GM18858 (cell line): ENCODE measurements at regions not wholly inside any gene's neighbourhood (a gene's known extent, or its start where the extent isn't known, plus 50 kb on each side); places are given as distances from the start of the nearest gene placed in this dataset.
"Not testable (repeated sequence)": the region's sequence is repeated elsewhere in the genome, so short reads cannot be mapped to it uniquely, and the experiment has no call there.

Experiments used
- ATAC-seq: cut with Tn5 transposase; IDR thresholded peaks from one replicate; pipeline ENCODE4 v1.9.1; 2021; ENCODE audit not compliant: unreplicated experiment

DNA sequence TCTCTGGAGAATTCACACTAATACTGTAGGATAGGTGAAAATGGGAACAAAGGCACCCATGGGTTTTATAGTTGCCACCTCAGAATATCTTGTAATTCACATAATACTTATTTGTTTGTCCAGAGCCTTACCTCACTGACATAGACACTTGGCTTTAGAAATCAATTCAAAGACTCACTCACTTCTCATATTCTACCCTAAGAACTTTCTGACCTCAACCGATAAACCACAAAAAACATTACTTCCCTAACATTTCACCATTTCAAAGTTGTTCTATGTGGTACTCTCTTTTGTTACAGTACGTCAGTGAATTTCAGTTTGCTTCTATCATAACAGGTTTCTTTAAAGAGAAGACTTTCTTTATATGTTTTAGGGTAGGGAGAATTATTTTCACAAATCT lies 359.3 kb downstream of the IGSF11 start:
- ATAC-seq: no peak

DNA sequence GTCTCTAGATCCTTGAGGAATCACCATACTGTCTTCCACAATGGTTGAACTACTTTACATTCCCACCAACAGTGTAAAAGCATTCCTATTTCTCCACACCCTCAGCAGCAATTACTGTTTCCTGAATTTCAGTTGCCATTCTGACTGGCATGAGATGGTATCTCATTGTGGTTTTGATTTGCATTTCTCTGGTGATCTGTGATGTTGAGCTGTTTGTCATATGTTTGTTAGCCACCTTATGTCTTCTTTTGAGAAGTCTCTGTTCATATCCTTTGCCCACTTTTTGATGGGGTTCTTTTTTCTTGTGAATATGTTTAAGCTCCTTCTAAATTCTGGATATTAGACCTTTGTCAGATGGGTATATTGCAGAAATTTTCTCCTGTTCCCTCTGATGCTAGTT lies 356.0 kb downstream of the IGSF11 start:
- not testable (repeated sequence) for ATAC-seq

DNA sequence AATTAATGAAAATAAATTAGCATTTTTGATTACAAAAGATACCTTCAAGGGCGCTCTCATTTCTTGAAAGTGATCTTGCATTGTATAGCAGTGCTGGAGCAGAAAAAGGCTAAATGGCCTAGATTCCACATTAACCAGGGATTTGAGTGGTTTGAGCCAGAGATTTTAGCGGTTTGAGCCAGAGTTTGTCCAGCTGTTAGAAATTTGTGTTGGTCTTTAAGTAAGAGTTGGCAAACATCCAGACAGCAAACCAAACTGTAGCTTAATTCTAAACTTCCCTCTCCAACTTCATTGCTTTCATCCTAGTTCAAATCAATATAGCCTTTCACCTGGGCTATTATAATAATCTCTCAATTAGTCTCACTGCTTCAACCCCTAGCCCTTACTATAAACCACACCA lies 351.7 kb downstream of the IGSF11 start:
- ATAC-seq: no peak

DNA sequence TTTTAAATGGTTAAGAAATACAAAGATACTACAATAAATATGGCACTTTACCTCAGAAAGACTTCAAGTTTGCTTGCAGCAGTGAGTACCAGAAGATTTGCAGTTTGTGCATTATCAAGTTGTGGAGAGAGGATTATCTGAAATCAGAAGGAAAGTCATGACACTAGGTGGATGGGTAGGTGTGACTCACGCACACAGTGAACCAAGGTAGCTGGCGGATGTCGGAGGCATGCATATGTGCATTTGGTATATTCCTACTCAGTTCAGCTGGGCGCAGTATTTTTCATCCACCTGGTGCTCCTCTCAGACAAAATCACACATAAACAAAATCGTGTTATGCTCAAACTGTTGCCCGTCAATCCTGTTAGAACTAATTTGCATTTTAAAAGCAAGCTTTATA lies 351.0 kb downstream of the IGSF11 start:
- no peak for ATAC-seq

DNA sequence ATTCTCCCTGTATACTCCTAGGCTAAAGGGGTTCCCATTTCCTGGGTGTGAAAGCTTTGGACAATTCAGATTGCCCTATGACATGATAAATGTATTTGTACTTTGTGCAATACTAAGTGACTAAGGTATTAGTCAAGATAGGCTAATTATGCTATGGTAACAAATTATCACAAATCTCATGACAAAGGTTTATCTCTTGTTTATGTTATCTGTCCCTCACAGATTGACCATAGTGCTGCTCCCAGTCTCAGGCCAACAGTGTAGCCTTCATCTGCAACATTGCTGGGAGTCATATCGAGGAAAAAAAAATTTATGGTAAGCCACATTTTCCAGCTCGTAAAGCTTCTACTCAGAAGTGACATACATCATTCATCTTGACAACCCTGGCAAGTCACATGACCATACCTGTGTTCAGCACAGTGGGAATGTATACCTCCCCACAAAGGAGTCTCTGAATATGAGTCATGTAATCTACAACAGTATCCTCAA lies 346.2 kb downstream of the IGSF11 start:
- ATAC-seq: no peak

DNA sequence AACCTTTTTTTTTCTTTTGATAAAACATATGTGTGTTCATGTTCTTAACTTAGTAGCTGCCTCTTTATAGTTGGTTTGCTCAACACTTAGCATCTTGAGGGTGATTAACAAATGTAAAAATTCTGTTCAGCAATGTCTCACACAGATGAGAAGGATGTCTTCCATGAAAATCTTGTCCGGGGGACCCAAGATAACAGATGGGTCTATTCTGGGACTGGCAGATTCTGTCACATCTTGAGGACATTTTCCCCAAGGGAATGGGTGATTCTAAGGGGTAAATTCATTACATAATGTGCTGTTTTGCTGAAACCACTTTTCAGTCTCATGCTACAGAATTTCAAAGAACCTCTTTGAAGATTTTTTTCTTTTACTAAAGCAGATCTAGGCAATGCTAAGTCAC lies 342.2 kb downstream of the IGSF11 start:
- no peak for ATAC-seq

DNA sequence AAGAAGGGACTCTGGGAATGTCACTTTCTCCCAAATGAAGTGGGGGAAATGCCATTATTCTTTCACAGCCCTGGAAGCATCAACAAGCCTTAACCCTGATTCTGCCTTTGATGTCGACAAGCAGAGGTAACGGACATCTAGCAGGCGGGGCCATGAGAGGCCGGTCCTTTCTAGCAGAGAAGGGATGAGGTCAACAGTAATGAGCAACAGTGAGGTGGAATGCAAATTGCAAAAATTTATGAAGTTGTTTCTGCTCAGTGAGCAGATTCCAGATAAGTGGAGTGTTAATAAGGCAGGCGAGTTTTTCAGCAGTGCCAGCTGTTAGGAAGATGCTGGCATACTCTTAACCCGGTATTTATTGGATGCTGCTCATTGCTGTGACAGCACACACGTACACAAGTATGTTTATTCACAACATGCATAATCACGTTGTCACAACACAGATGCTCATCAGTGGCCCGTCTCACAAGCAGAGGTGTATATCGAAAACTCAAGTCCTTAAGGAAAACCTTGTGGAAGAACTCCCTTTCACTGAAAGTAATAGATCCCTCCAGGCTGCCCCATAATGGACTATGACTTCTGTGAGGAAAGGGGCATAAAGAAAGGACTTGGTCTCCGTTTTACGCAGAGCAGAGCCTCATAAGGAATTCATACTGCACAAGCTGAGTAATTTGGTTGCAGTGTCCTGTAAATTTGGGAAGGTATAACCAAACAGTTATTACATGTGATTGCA lies 329.0 kb downstream of the IGSF11 start:
- ATAC-seq: no peak

DNA sequence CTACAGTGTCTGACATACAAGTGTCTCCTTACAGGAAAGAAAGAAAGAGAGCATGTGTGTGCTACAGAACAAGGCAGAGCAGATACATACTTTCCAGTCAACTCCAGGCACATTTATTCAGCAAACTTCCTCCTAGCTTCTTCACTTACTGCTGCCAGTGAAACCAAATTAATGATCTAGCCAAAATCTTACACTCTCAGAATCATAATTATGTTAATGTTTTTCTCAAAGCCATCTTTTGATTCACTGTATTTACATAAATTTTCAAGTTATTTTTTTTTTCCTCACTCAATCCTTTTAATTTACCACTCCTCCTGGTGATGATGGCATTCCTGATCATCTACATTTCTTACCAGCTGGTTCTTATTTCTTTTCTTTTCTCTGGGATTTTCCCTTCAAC lies 326.7 kb downstream of the IGSF11 start:
- ATAC-seq: no peak

DNA sequence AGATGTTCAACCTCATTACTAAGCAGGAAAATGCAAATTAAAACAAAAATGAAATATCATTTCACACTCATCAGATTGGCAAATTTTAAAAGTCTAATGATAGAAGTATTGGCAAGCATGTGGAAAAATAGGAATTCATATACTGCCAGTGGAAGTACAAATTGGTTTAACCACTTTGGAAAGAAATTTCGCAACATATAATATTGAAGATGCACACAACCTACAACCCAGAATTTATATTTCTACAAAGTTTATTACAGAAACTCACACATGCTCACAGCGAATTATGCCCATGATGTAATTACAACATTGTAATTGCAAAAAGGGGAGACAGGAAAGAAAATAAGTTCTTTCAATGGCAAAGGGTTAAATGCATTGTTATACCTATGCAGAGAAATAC lies 324.1 kb downstream of the IGSF11 start:
- no peak for ATAC-seq

DNA sequence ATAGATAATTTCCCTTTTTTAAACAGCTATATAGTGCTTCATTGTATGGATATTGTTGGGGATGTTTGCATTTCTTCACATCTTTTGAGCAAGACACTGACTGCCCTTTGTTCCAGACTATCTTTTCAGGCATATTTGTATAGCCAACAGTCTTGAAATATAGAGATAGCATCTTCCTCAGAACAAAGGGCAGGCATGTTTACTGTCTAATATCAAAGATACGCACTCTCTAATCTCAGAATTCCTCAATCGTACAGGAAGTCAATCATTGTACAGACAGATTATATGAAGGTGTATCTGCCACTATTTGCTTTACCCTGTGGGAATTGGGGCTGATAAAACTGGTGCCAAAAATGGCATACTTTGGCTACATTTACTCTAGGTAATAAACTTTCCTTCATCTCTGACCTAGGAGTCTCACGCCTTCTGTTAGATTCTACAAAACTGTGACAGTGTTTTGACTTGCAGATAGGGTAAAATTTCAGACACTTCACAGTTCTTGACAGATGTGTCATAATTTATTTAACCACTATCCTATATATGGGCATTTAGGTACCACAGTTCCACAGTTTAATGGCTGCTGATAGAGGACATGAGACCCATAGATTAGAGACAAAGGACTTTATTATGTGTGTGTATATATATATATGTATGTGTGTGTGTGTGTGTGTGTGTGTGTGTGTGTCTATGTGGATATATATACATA lies 321.0 kb downstream of the IGSF11 start:
- no peak for ATAC-seq

DNA sequence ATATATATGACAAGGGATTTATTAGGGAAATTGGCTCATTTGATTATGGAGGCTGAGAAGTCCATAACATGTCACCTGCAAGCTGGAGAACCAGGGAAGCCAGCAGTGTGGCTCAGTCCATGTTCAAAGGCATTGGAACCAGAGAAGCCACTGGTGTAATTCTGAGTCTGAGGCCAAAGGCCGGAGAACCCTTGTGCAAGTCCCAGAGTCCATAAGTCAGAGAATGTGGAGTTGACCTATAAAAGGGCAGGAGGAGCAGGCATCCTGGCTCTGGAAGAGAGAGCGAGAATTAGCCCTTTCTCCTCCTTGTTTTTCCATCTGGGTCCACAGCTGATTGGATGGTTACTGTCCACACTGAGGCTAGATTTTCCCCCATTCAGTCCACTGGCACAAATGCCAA lies 319.8 kb downstream of the IGSF11 start:
- ATAC-seq: no peak

DNA sequence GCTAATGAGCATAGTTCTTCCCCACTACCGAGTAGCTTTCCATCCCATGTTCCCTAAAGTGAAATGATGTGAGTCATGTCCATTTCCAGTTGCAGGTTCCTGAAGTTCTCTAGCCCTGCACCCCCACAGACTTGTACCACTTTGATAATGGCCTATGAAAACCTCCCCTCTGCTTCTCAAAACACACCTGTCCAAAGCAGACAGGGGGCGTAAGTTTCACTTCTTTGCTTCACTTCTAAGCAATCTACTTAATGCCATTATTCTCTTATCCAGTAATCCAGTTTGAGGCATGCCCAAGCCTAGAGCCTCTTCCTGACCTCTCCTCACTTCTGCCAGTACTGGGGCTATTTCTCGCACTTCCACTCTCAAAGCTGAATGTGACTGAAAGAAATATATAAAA lies 305.1 kb downstream of the IGSF11 start:
- no peak for ATAC-seq

DNA sequence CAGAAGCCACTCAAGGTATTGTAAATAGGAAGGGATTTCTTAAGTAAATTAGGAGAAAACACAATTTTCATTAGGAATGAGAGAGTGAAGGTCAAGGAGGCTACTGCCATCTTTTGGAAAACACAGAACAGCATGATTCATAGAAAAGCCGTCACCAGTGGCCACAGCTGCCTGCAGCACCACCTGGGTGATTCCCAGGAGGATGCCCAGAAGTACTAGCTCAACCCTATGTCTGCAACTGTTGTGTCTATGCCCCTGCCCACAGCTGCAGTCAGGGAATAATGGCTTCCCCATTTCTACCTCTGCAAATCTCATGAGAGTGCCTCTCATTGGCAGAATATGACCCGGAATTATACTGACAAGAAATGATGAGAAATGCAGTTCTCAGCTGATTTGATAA lies 300.0 kb downstream of the IGSF11 start:
- ATAC-seq: no peak

DNA sequence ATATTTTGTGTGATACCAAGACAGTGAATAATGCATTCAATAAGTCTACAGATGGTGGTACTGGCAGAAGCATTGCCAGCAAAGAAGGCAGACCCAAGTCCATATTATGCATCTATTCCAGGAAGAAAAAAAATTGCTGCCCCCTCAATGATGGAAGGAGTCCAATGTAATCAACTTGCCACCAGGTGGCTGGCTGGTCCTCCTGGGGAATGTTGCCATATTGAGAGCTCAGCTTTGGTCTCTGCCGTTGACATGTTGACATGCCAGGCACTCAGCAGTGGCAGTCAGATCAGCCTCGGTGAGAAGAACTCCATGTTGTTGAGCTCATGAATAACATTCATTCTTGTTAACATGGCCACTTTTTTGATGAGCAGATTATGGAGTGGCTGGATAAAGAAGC lies 298.5 kb downstream of the IGSF11 start:
- no peak for ATAC-seq

DNA sequence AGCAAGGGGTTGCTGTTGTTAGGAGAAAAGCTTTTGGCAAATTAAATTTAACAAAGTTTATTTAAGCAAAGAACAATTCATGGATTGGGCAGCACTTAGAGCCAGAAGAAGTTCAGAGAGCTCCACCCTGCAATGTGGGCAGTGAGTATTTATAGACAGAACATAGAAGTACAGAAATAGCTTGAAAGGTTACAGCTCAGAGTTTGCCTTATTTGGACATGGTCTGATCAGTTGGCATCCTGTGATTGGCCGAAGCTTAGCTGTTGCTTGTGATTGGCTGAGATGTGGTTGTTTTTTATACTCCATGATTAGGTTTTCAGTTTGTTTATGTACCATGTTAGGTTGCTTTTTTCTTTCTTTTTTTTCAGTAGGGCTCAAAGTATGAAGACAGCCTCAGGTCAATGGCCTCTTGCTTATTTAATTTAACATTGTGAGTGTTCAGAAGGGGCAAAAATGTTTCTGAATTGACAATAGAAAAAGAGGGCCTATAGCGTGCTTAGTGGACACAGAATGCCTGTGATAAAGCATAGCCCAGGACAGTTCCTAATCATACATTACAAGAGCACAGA lies 293.8 kb downstream of the IGSF11 start:
- no peak for ATAC-seq

DNA sequence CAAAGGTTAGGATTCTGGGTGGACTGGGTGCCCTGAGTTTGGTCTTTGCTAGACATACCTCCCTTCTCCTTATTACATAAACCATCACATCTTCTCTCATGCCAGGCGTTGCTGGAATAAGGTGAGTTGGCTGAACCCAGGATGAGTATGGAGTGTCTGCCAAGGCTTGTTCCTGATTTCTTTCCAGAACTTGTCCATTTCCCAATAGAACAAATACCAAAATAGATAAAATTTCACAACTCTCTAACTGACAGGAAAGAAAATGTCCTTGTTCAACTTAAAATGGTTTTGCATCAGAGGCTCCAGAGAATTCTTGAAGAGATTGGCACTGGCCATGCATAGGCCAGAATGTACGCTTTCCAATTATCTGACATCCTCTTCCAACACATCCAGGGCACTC lies 291.9 kb downstream of the IGSF11 start:
- no peak for ATAC-seq

DNA sequence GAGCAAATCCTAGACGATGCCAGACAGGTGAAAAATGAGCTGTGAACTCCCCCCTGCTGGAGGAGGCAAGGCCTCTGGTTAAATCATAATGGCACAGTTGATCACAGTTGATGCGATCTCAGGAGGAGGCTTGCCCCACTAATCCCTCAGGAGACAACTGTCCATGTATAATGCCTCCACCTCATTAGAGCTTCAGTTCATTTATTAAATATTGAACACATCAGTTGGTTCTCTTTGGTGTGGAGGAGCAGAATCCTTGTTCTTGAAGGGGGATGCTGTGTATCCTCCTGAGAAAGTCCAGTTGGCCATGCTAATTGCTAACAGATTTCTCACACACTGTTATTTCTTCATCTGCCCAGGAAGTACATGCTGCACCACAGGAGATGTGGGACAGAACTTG lies 290.5 kb downstream of the IGSF11 start:
- ATAC-seq: no peak

DNA sequence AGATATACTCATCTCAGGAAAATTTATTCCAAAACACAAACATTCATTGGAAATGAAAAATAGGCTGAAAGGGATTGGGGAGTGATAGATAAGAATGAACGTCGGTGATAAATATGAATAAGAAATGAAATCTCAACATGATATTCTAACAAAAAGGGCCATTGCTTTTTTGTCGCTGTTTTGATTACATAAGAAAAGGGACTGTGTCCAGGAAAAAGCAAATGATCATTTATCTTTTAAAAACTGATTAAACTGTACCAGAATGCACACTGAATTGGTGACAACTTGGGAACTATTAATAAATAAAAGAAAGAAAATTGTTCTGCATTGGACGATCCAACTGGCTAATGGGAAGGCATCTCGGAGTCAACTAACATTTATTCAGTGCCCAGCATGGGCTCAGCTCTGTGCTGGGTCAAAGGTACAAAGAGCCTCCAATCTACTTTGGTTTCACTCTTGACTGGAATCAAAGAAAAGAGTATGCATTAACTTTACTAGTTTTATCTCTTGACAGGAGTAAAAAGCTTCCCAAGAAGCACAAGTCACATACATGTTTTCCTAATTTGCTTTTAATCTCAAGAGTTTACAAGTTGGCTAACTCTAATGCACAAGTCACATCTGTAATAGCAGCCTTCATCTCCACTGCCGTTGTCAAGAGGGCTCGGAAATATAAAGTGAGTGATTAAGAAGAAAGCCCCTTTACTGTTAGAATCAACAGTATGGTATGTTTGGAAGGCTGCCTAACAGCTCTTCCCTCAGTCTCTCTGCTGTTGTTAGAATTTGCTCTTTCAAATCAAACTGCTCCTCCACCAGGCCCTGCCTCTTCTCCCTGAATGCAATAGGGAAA lies 280.0 kb downstream of the IGSF11 start:
- ATAC-seq: no peak

DNA sequence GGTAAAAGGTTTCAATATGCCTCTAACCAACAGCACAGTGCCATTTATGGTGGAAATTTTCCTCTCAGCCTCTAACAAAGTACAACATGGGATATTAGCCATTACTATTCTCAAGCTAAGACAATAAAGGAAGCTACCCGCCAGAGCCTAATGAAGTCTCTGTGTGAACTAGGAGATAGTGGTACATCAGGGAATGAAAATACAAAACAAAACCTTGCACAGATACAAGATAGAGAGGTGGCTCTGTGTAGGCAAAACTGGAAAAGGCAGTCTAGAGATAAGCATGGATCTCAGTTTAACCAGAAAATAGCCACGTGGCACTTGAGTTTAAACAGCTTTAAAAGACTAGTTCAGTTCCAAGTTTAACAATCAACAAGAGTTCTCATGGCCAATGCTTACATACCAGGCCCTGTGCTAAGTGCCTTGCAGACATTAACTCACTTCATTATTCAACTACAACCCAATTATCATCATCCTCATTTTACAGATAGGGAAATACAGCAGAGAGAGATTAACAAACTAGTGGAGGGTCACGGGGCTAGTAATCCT lies 279.3 kb downstream of the IGSF11 start:
- no peak for ATAC-seq

DNA sequence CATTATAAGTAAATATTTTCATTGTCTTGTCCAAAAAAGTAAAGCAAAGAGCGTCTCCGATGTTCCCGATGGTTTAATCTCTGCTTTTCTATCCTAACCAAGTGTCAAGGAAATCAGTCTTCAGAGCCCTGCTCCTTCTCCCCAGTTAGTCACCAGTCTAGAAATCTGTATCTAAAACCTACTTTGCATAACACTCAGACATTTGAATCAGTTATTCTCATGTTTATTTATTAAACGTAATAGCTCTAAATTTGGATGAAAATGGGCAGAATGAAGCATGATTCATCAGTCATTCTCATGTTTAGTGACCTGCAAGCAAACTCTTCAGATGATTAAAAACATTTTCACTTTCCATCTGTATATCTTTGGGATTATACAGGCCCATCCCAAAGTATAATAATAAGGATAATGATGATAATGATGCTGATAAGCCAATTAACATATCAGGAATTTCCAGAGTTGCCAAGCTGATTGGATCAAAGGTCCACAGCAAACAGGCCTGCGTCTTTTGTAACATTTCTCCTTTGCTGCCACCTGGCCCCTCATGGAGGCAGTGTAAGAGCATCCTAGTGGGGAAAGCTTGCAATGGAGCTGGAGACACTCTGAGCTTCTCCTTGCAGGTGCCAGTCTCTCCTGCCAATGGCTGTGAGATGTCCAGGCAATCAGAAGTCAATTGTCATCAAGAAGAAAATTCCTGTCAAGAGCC lies 273.9 kb downstream of the IGSF11 start:
- no peak for ATAC-seq

DNA sequence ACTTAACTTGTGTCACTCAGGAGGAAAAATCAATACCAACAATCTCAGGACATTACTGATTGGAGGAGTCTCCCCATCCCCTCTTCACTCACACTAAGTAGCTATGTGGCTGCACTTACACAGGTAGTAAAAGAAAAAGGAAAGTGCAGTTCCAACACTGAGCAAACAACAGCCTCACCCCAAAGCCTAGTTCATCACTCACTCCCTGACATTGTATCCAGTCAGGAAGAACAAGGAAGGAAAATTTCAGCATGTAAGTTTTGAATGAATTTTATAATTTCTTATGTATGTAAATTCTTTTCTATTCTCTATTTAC lies 273.4 kb downstream of the IGSF11 start:
- ATAC-seq: no peak
